Duodenal mucosa (tissue), 2 donors: ENCODE measurements at regions not wholly inside any gene's neighbourhood (a gene's known extent, or its start where the extent isn't known, plus 50 kb on each side); places are given as distances from the start of the nearest gene placed in this dataset.

ENCODE experiments used
- H3K27ac ChIP-seq: one replicate; pipeline ENCODE4 v1.7.0; 2013; ENCODE audit warnings: low read depth, low read length
- H3K27me3 ChIP-seq, 2 donors: one replicate each; pipeline ENCODE4 v1.7.0; 2013; ENCODE audit warnings: low read length in 2 of 2, control low read depth in 1 of 2; ENCODE audit not compliant: insufficient read depth in 2 of 2, control insufficient read depth in 1 of 2
- H3K36me3 ChIP-seq, 2 donors: one replicate each; pipeline ENCODE4 v1.7.0; 2013; ENCODE audit warnings: low read length in 2 of 2, control low read depth in 1 of 2; ENCODE audit not compliant: insufficient read depth in 2 of 2, control insufficient read depth in 1 of 2
- H3K4me1 ChIP-seq, 2 donors: one replicate each; pipeline ENCODE4 v1.7.0; 2013; ENCODE audit warnings: low read length in 2 of 2, control low read depth in 1 of 2; ENCODE audit not compliant: insufficient read depth in 2 of 2, control insufficient read depth in 1 of 2
- H3K4me3 ChIP-seq, 2 donors: one replicate each; pipeline ENCODE4 v1.7.0; 2013; ENCODE audit warnings: low read length in 2 of 2, low read depth in 1 of 2
- H3K9ac ChIP-seq, 2 donors: one replicate each; pipeline ENCODE4 v1.7.0; 2013; ENCODE audit warnings: low read length in 2 of 2, low read depth in 1 of 2
- H3K9me3 ChIP-seq, 2 donors: one replicate each; pipeline ENCODE4 v1.7.0; 2013; ENCODE audit warnings: low read length in 2 of 2, control low read depth in 1 of 2; ENCODE audit not compliant: control insufficient read depth in 1 of 2

DNA sequence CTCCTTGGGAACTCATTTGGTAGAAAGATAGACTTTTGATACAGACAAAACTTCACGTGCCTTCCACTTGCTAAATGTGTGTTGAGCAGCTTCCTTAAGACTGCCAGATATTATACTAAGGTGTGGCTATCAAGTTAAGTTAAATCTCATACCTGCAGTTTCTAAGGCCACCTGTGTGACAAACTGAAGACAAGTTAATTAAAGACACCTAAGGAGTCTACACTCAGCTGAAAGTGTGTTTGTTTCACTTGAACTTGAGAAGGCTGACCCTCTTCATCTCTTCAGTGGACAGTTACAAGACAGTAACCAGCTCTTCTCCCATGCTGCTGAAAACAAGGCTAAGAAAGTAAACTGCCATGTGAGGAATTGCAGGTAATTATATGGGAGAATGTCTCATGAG, 124.0 kb downstream of the NPY start:
- Histone ChIP-seq H3K4me1 (no peaks in the 10 kb centered on the region), H3K9me3 (no peaks in the 10 kb centered on the region)

DNA sequence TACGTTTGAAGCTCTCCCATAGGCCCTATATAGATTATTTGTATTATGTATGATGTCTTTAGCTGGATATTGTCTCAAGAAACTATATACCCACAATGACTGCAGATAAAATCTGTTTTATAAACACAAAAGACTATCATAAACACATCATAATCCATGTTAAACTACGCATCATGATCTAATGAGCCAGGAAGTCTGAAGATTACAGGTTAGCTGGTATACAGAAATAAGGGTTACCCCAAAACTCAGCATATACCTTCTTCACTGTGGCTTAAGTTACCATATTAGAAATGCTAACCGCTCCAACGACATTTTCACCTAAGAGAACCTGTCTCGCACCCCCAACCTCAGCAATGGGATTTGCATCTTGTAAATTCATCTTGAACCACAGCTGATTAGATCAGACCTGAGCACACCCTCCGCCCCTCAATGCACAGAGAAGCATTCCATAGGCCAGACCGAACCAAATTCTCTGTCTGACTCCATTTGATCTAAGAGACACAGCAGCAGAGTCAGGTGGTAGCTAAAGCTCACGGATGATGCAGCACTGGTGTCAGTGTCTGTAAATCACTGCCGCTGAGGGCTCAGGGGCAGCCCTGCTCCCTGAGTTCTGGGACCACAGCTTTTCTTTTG, 124.9 kb downstream of the NPY start:
- H3K27me3 ChIP-seq: no peaks in the 10 kb centered on the region
- H3K27ac ChIP-seq: no peak overlapping the region
- no peak overlapping the region for H3K4me3 ChIP-seq
- no peaks in the 10 kb centered on the region for H3K36me3 ChIP-seq
- H3K4me1 ChIP-seq: no peaks in the 10 kb centered on the region
- H3K9ac ChIP-seq: no peak overlapping the region
- no peaks in the 10 kb centered on the region for H3K9me3 ChIP-seq

More for the DNA sequence above, 124.0 kb downstream of the NPY start:
- Histone ChIP-seq H3K27ac (no peak overlapping the region), H3K36me3 (no peaks in the 10 kb centered on the region), H3K4me3 (no peak overlapping the region), H3K9ac (no peak overlapping the region), H3K27me3 (no peaks in the 10 kb centered on the region)

DNA sequence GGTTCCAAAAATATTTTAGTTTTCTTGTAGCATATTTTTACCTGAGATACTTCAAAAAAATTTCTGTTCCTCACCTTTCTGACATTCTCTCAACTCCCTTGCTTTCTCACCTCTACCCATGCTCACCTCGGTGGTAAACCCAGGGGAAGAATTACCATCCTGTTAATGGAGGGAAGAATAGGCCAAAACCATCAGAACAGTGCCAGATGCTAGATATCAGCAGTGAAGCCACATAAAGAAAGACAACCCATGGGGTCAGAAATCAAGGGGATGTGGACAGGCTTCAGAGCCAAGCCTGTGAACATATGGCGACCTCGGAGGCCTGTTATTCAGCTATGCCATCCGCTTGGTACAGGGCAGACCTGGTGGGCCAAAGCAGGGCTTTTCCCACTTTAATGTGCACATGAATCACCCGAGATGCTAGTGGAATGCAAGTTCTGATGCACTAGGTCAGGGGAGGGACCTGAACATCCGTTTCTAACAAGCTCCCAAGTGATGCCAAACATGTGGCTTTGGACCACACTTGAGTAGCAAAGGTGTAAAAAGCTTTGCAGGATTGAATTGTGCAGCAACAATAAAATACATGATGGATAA, 125.5 kb downstream of the NPY start:
- H3K36me3 ChIP-seq: no peaks in the 10 kb centered on the region

DNA sequence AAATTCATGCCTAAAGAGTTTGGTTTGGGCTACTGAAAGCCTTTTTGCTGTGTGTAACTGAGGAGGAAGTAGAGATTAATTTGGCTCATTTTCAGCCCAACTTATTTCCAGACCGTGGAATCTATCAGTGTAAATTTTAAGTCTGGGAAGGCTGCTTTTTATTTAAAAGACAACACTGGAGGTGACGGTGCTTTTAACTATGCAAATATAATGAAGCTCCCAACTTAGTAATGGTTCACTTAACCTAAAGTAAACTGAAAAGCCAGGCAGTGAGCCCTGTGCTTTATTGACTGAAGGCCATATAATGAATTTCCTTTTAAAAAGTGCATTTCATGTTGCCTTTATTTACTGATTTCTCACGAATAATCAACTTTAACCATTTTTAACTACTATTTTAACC, 127.2 kb downstream of the NPY start:
- Histone ChIP-seq H3K4me3 (no peak overlapping the region), H3K27ac (no peak overlapping the region)

More for the DNA sequence above, 125.5 kb downstream of the NPY start:
- no peak overlapping the region for H3K9ac ChIP-seq
- H3K4me1 ChIP-seq: no peaks in the 10 kb centered on the region
- no peaks in the 10 kb centered on the region for H3K9me3 ChIP-seq
- H3K27me3 ChIP-seq: no peaks in the 10 kb centered on the region
- H3K27ac ChIP-seq: no peak overlapping the region
- no peak overlapping the region for H3K4me3 ChIP-seq

DNA sequence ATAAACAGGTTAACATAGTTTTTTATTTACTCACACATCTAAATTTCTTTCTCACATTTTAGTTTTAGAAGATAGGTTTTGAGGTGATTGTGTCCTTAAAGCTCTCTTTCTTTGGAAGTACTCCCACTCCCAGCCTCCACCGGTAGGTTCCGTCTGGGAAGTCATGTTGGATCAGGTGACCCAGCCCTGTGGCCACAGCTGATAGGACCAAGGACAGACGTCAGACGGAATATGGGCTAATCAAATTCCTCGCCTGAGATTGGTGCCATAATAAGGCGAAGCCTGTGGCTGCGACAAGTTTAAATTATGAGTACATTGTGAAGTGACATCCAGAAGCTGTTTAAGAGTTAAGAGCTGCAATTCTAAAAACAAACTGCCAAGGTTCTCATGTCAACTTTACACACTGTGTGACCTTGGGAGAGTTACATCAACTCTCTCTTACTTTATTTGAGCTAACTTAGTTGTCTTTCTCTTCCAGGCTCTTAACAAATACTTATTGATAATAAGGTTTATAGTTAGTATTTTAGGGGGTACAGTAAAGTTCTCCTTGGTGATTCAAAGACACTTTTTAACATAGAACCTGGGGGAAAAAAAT, 133.6 kb downstream of the NPY start:
- no peaks in the 10 kb centered on the region for H3K27me3 ChIP-seq
- no peaks in the 10 kb centered on the region for H3K9me3 ChIP-seq
- no peaks in the 10 kb centered on the region for H3K36me3 ChIP-seq
- no peaks in the 10 kb centered on the region for H3K4me1 ChIP-seq
- H3K27ac ChIP-seq: no peak overlapping the region
- H3K9ac ChIP-seq: no peak overlapping the region
- H3K4me3 ChIP-seq: no peak overlapping the region

More for the DNA sequence above, 127.2 kb downstream of the NPY start:
- H3K9me3 ChIP-seq: no peaks in the 10 kb centered on the region
- H3K36me3 ChIP-seq: no peaks in the 10 kb centered on the region
- H3K4me1 ChIP-seq: no peaks in the 10 kb centered on the region
- H3K27me3 ChIP-seq: no peaks in the 10 kb centered on the region
- H3K9ac ChIP-seq: no peak overlapping the region

DNA sequence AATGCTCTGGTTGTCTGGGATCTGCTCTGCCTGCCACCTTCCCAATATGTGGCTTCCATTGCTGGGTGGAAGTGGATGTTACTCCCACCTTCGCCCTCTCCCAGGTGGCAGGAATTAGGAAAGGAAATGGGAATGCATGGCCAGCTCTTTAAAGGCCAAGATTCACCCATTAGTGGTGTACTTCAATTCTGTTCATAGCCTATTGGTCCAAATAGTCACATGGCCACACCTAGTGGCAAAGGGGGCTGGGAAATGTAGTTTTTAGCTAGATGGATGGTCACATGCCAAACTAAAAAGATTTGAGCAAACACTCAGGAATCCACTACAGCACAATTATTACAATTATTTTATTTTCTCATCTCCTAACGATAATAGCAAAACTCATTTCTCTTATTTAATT, 135.1 kb downstream of the NPY start:
- Histone ChIP-seq H3K27ac (no peak overlapping the region), H3K4me3 (no peak overlapping the region), H3K36me3 (no peaks in the 10 kb centered on the region), H3K4me1 (no peaks in the 10 kb centered on the region), H3K27me3 (no peaks in the 10 kb centered on the region), H3K9ac (no peak overlapping the region), H3K9me3 (no peaks in the 10 kb centered on the region)

DNA sequence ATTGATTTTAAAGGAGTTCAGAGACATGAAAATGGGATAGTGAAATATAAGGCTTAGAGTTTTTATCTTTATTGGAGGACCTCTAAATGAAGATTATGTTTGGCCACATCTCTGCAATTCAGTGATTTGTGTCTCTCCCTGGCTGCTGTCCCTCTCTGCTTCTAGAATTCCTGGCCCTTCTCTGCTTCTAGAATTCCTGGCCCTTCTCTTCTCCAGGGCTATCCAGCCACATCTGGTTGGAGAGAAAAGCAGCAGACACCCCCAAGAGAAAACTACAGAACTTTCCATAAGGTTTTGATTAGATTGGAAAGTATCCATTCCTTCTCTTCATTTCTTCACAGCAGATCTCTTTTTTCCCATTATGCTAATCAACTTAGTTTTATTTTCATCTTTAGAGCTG, 135.5 kb downstream of the NPY start:
- H3K4me1 ChIP-seq: no peaks in the 10 kb centered on the region
- H3K9ac ChIP-seq: no peak overlapping the region
- H3K9me3 ChIP-seq: no peaks in the 10 kb centered on the region
- no peak overlapping the region for H3K27ac ChIP-seq
- no peak overlapping the region for H3K4me3 ChIP-seq
- H3K27me3 ChIP-seq: no peaks in the 10 kb centered on the region
- no peaks in the 10 kb centered on the region for H3K36me3 ChIP-seq

DNA sequence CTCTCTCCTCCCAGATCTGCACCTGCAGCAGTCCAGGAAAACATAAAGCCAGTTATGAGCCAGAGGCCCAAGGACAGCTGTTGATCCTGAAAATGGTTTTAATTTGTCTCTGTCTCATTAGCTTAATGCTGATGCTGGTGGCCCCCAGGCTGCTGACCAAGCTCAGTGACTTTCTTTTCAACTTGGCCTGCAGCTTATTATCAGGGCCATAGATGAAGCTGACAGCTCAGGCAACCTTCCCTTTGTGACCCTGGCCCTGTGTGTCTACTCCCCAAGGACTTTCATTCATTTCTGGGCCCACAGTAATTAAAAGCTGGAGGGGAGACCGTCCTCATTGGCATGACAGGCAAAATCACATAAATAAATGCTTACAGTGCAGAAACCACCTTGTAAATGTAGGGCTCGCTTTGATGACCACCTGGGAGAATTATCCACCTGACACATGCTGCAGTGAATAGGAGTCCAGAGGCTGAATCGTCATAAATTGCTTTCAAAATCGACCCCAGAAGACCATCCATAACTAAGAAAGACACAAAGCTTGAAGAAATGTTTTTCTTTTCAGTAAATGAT, 138.5 kb downstream of the NPY start:
- Histone ChIP-seq H3K4me1 (no peaks in the 10 kb centered on the region), H3K27ac (no peak overlapping the region), H3K4me3 (no peak overlapping the region), H3K9me3 (no peaks in the 10 kb centered on the region), H3K36me3 (no peaks in the 10 kb centered on the region), H3K9ac (no peak overlapping the region), H3K27me3 (no peaks in the 10 kb centered on the region)

DNA sequence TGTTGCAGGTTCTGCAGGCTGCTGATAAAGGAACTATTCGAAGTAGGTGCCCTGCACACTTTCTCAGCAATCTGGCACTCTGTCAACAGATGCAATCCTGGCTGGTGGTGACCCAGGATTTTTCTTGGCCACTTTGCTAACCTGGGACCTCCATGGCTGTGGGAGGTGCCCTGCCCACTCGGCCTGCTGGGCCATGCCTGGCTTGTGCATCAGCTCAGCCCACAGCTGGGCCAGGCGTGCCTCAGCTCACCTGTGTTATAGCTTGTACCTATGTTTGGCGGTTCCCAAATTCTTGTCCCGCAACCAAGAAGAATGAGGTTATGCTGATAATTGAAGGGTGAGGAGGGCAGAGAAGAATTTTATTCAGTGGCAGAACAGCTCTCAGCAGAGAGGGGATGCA, 141.7 kb downstream of the NPY start:
- Histone ChIP-seq H3K27me3 (no peaks in the 10 kb centered on the region), H3K9me3 (no peaks in the 10 kb centered on the region), H3K4me1 (no peaks in the 10 kb centered on the region), H3K27ac (no peak overlapping the region), H3K36me3 (no peaks in the 10 kb centered on the region), H3K9ac (no peak overlapping the region), H3K4me3 (no peak overlapping the region)

DNA sequence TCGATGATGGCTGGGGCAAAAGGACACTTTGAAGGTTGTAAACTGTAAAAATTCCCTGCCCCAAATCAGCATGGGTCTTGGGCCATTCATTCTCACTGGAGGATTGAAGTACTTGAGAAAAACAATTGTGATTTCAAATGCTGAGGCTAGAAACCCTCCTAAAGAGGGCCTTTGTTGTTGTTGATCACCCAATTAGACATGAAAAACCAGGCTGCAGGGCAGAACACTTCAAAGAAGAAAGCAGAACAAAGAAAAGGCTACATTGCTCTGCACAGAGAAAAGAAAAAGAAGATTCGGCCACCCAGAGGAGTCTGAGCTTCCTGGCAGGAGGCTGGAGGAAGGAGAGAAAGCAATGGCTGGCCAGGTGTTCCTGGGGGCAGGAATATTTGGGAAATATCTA, 143.1 kb downstream of the NPY start:
- Histone ChIP-seq H3K36me3 (no peaks in the 10 kb centered on the region), H3K27ac (no peak overlapping the region), H3K4me1 (no peaks in the 10 kb centered on the region), H3K9ac (no peak overlapping the region), H3K4me3 (no peak overlapping the region), H3K27me3 (no peaks in the 10 kb centered on the region), H3K9me3 (no peaks in the 10 kb centered on the region)
